Suprapubic skin (tissue), 4 donors: ENCODE measurements at regions not wholly inside any gene's neighbourhood (a gene's known extent, or its start where the extent isn't known, plus 50 kb on each side); places are given as distances from the start of the nearest gene placed in this dataset.

Experiments used
- DNase-seq, 2 donors: peaks; one replicate each; pipeline ENCODE4 v3.0.0-alpha.2; 2019; ENCODE audit warnings: low spot score in 2 of 2
- H3K27ac ChIP-seq: fragments of 200-600 bp; sonication (generic); one replicate; pipeline ENCODE4 v1.5.1; 2019
- H3K27me3 ChIP-seq: fragments of 200-600 bp; sonication (generic); one replicate; pipeline ENCODE4 v1.5.1; 2019
- H3K36me3 ChIP-seq: fragments of 200-600 bp; sonication (generic); one replicate; pipeline ENCODE4 v1.5.1; 2019
- H3K4me1 ChIP-seq: fragments of 200-600 bp; sonication (generic); one replicate; pipeline ENCODE4 v1.5.1; 2019
- H3K4me3 ChIP-seq: fragments of 200-600 bp; sonication (generic); one replicate; pipeline ENCODE4 v1.5.1; 2019; ENCODE audit warnings: mild to moderate bottlenecking
- H3K9me3 ChIP-seq: fragments of 200-600 bp; sonication (generic); one replicate; pipeline ENCODE4 v1.5.1; 2019
- EP300 ChIP-seq: sonication (generic); formaldehyde crosslinking; IDR thresholded peaks from one replicate; pipeline ENCODE4 v1.6.1; 2017; ENCODE audit warnings: antibody characterized with exemption
- POLR2A ChIP-seq, 2 donors: fragments of 450-650 bp; IDR thresholded peaks; one replicate each; pipeline ENCODE4 v1.6.1; 2017; ENCODE audit warnings: antibody characterized with exemption in 2 of 2, mild to moderate bottlenecking in 2 of 2, moderate library complexity in 2 of 2
- POLR2AphosphoS5 ChIP-seq, 3 donors: sonication (generic); formaldehyde crosslinking; IDR thresholded peaks; one replicate each; pipeline ENCODE4 v1.6.1; 2017; ENCODE audit warnings: antibody characterized with exemption in 3 of 3
- WGBS: methylation state at CpG from one replicate; pipeline ENCODE4 v1.1.5; 2018; 5-methylcytosine and 5-hydroxymethylcytosine counted together
- TF ChIP-seq, protein P1 (sequence below), 2 donors: fragments of 200-600 bp in 1 of 2; fragments of 450-650 bp in 1 of 2; sonication (generic) in 1 of 2; IDR thresholded peaks; one replicate each; pipeline ENCODE4 v1.5.1; 2016 to 2019; ENCODE audit warnings: antibody characterized with exemption in 2 of 2, mild to moderate bottlenecking in 1 of 2, moderate library complexity in 1 of 2

GRCh38 chr4:3835527-3836405 lies 69.6 kb downstream of the ADRA2C start:
- 39% methylated on average over 12 of the region's 22 CpGs for WGBS
- no peaks in the 10 kb centered on the region for H3K9me3 ChIP-seq
- TF ChIP-seq EP300 (no peak), POLR2A (IDR thresholded peaks at IDR 0.05) (no peak), POLR2AphosphoS5 (IDR thresholded peaks at IDR 0.05) (no peak)
- TF ChIP-seq, protein P1, sequence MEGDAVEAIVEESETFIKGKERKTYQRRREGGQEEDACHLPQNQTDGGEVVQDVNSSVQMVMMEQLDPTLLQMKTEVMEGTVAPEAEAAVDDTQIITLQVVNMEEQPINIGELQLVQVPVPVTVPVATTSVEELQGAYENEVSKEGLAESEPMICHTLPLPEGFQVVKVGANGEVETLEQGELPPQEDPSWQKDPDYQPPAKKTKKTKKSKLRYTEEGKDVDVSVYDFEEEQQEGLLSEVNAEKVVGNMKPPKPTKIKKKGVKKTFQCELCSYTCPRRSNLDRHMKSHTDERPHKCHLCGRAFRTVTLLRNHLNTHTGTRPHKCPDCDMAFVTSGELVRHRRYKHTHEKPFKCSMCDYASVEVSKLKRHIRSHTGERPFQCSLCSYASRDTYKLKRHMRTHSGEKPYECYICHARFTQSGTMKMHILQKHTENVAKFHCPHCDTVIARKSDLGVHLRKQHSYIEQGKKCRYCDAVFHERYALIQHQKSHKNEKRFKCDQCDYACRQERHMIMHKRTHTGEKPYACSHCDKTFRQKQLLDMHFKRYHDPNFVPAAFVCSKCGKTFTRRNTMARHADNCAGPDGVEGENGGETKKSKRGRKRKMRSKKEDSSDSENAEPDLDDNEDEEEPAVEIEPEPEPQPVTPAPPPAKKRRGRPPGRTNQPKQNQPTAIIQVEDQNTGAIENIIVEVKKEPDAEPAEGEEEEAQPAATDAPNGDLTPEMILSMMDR (IDR thresholded peaks at IDR 0.05): no peak
- H3K4me1 ChIP-seq: no peaks in the 10 kb centered on the region
- H3K36me3 ChIP-seq: no peaks in the 10 kb centered on the region
- no peak overlapping the region for H3K27ac ChIP-seq
- H3K27me3 ChIP-seq: peaks cover 64% of the 10 kb centered on the region
- no peak for DNase-seq
- no peak overlapping the region for H3K4me3 ChIP-seq

DNA sequence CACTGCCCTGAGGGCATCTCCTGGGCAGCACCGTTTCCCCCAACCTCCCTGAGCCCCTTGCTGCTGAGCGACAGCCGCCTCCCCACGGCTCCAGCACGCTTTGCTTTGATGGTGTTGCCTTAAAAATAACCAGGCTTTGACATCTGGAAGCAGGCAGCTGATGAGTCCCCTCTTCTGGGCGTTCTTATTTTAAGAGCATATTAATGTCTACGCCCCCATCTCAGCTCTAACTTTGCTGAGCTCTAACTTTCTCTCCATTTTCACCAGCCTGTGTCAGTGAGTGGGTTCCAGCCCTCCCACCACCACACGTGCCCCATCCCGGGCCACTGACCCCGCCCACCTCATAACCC lies 70.2 kb downstream of the ADRA2C start:
- WGBS: 14% methylated on average over 9 of the region's 10 CpGs
- TF ChIP-seq EP300: no peak
- TF ChIP-seq, protein P1 (IDR thresholded peaks at IDR 0.05): no peak
- TF ChIP-seq POLR2A (IDR thresholded peaks at IDR 0.05): no peak
- TF ChIP-seq POLR2AphosphoS5 (IDR thresholded peaks at IDR 0.05): no peak

GRCh38 chr4:3836756-3837601 lies 70.8 kb downstream of the ADRA2C start:
- no peak for DNase-seq
- Histone ChIP-seq H3K4me1 (no peaks in the 10 kb centered on the region), H3K4me3 (no peak overlapping the region), H3K27ac (no peak overlapping the region), H3K27me3 (peaks cover 61% of the 10 kb centered on the region), H3K36me3 (no peaks in the 10 kb centered on the region), H3K9me3 (no peaks in the 10 kb centered on the region)
- WGBS: 52% methylated on average over 14 of the region's 14 CpGs
- TF ChIP-seq POLR2AphosphoS5 (IDR thresholded peaks at IDR 0.05): no peak

More for the DNA sequence above, 70.2 kb downstream of the ADRA2C start:
- DNase-seq: no peak
- Histone ChIP-seq H3K27ac (no peak overlapping the region), H3K36me3 (no peaks in the 10 kb centered on the region), H3K4me1 (no peaks in the 10 kb centered on the region), H3K4me3 (no peak overlapping the region), H3K27me3 (peaks cover 60% of the 10 kb centered on the region), H3K9me3 (no peaks in the 10 kb centered on the region)

GRCh38 chr4:3838437-3839380 lies 72.5 kb downstream of the ADRA2C start:
- peaks cover 61% of the 10 kb centered on the region for H3K27me3 ChIP-seq
- TF ChIP-seq, protein P1 (IDR thresholded peaks at IDR 0.05): no peak
- TF ChIP-seq EP300 (no peak), POLR2A (IDR thresholded peaks at IDR 0.05) (no peak), POLR2AphosphoS5 (IDR thresholded peaks at IDR 0.05) (no peak)
- H3K36me3 ChIP-seq: no peaks in the 10 kb centered on the region
- 88% methylated on average over 4 of the region's 6 CpGs for WGBS
- no peaks in the 10 kb centered on the region for H3K9me3 ChIP-seq
- no peaks in the 10 kb centered on the region for H3K4me1 ChIP-seq
- H3K4me3 ChIP-seq: no peak overlapping the region
- H3K27ac ChIP-seq: no peak overlapping the region
- no peak for DNase-seq

- no peaks in the 10 kb centered on the region for H3K36me3 ChIP-seq
- 45% methylated on average over 8 of the region's 8 CpGs for WGBS
- H3K27ac ChIP-seq: no peak overlapping the region
- TF ChIP-seq EP300 (no peak), POLR2A (IDR thresholded peaks at IDR 0.05) (no peak), POLR2AphosphoS5 (IDR thresholded peaks at IDR 0.05) (no peak)
- TF ChIP-seq, protein P1 (IDR thresholded peaks at IDR 0.05): no peak
- DNase-seq: no peak
- no peak overlapping the region for H3K4me3 ChIP-seq
- no peaks in the 10 kb centered on the region for H3K4me1 ChIP-seq
- H3K9me3 ChIP-seq: peaks cover 9% of the 10 kb centered on the region
- H3K27me3 ChIP-seq: peaks cover 30% of the 10 kb centered on the region
Observed at GRCh38 chr4:3845094-3845743, 79.0 kb downstream of the ADRA2C start.
